Fibroblast of lung (primary cell): ENCODE measurements at regions not wholly inside any gene's neighbourhood (a gene's known extent, or its start where the extent isn't known, plus 50 kb on each side); places are given as distances from the start of the nearest gene placed in this dataset.

Experiments used
- DNase-seq, 2 donors: peaks; one replicate each; pipeline versions ENCODE4 v3.0.0 to v3.0.0-alpha.2; 2010; ENCODE audit warnings: low read depth in 2 of 2
- H2AFZ ChIP-seq: 2 replicates; pipeline ENCODE4 v1.5.1; 2012; ENCODE audit warnings: low read length, control low read depth, inconsistent platforms
- H3K27ac ChIP-seq: 2 replicates; pipeline ENCODE4 v1.5.1; 2011; ENCODE audit warnings: low read length, control low read depth; ENCODE audit not compliant: insufficient read depth
- H3K27me3 ChIP-seq: 2 replicates; pipeline ENCODE4 v1.5.1; 2011; ENCODE audit warnings: mild to moderate bottlenecking, low read length; ENCODE audit not compliant: control insufficient read depth, insufficient read depth
- H3K36me3 ChIP-seq: 2 replicates; pipeline ENCODE4 v1.5.1; 2011; ENCODE audit warnings: low read length; ENCODE audit not compliant: control insufficient read depth, insufficient read depth
- H3K4me1 ChIP-seq: 2 replicates; pipeline ENCODE4 v1.5.1; 2011; ENCODE audit warnings: low read length; ENCODE audit not compliant: control insufficient read depth, insufficient read depth; ENCODE audit errors: extremely low read depth
- H3K4me2 ChIP-seq: 2 replicates; pipeline ENCODE4 v1.5.1; 2011; ENCODE audit warnings: low read length, control low read depth; ENCODE audit not compliant: insufficient read depth; ENCODE audit errors: extremely low read depth
- H3K4me3 ChIP-seq, 4 experiments: fragments of 200-600 bp in 1 of 4; sonication (generic) in 1 of 4; replicated peaks in 1 of 4; 2 replicates each; pipeline ENCODE4 v1.5.1; 2011 to 2016; ENCODE audit warnings: low read length in 4 of 4, low read depth in 3 of 4, mild to moderate bottlenecking in 3 of 4, control low read depth in 2 of 4, inconsistent platforms in 1 of 4, mixed read lengths in 1 of 4; ENCODE audit not compliant: insufficient read depth in 1 of 4; ENCODE audit errors: control extremely low read depth in 1 of 4
- H3K79me2 ChIP-seq: 2 replicates; pipeline ENCODE4 v1.5.1; 2012; ENCODE audit warnings: mild to moderate bottlenecking, low read length, inconsistent platforms; ENCODE audit not compliant: control insufficient read depth, insufficient read depth
- H3K9ac ChIP-seq: 2 replicates; pipeline ENCODE4 v1.5.1; 2011; ENCODE audit warnings: mild to moderate bottlenecking, low read length, control low read depth; ENCODE audit not compliant: insufficient read depth
- H3K9me3 ChIP-seq: 2 replicates; pipeline ENCODE4 v1.5.1; 2012; ENCODE audit warnings: low read depth, low read length; ENCODE audit not compliant: control insufficient read depth, insufficient read depth
- H4K20me1 ChIP-seq: 2 replicates; pipeline ENCODE4 v1.5.1; 2011; ENCODE audit warnings: low read length; ENCODE audit not compliant: control insufficient read depth, insufficient read depth; ENCODE audit errors: extremely low read depth
- CTCF ChIP-seq, 2 donors: IDR thresholded peaks in 1 of 2; conservative IDR thresholded peaks in 1 of 2; 1 replicate in 1 of 2; 2 replicates in 1 of 2; pipeline ENCODE4 v1.5.1; 2011 to 2012; ENCODE audit warnings: low read length in 2 of 2, control low read depth in 1 of 2, inconsistent platforms in 1 of 2, low read depth in 1 of 2, mild to moderate bottlenecking in 1 of 2
- EZH2 ChIP-seq: IDR thresholded peaks from 2 replicates; pipeline ENCODE4 v1.5.1; 2012; ENCODE audit warnings: low read length, control low read depth, mild to moderate bottlenecking; ENCODE audit errors: missing control alignments

GRCh38 chr9:71541436-71541835, 226.9 kb downstream of the CEMIP2 start:
- H3K9ac ChIP-seq = no peak overlapping the region
- no peaks in the 10 kb centered on the region for H3K79me2 ChIP-seq

GRCh38 chr9:71524996-71525580, 243.2 kb downstream of the CEMIP2 start:
- no peak for DNase-seq
- Histone ChIP-seq H3K27me3 (no peaks in the 10 kb centered on the region), H3K27ac (no peak overlapping the region), H3K9ac (no peak overlapping the region), H3K4me2 (no peak overlapping the region), H3K36me3 (no peaks in the 10 kb centered on the region), H3K79me2 (no peaks in the 10 kb centered on the region), H3K9me3 (no peaks in the 10 kb centered on the region), H4K20me1 (no peaks in the 10 kb centered on the region), H2AFZ (no peak overlapping the region), H3K4me1 (no peaks in the 10 kb centered on the region), H3K4me3 (no peak overlapping the region)
- TF ChIP-seq CTCF (conservative IDR thresholded peaks at IDR 0.05 in 1 of 2, IDR thresholded peaks at IDR 0.05 in 1 of 2; ENCODE audit: low read depth in 1 of 2, low read length in 2 of 2) = no peak
- no peak for TF ChIP-seq EZH2

More at GRCh38 chr9:71541436-71541835, 226.9 kb downstream of the CEMIP2 start:
- no peaks in the 10 kb centered on the region for H4K20me1 ChIP-seq
- no peak for DNase-seq
- H3K9me3 ChIP-seq = no peaks in the 10 kb centered on the region
- no peak overlapping the region for H3K27ac ChIP-seq
- TF ChIP-seq EZH2 (no peak), CTCF (conservative IDR thresholded peaks at IDR 0.05 in 1 of 2, IDR thresholded peaks at IDR 0.05 in 1 of 2; ENCODE audit: low read depth in 1 of 2, low read length in 2 of 2) (no peak)
- no peak overlapping the region for H3K4me2 ChIP-seq
- no peaks in the 10 kb centered on the region for H3K27me3 ChIP-seq
- no peaks in the 10 kb centered on the region for H3K36me3 ChIP-seq
- H3K4me3 ChIP-seq = no peak overlapping the region
- H2AFZ ChIP-seq = no peak overlapping the region
- H3K4me1 ChIP-seq = no peaks in the 10 kb centered on the region

- Histone ChIP-seq H3K36me3 (no peaks in the 10 kb centered on the region), H2AFZ (no peak overlapping the region), H3K79me2 (no peaks in the 10 kb centered on the region), H3K4me3 (no peak overlapping the region), H3K9me3 (no peaks in the 10 kb centered on the region), H4K20me1 (no peaks in the 10 kb centered on the region), H3K27ac (no peak overlapping the region), H3K4me1 (no peaks in the 10 kb centered on the region), H3K4me2 (no peak overlapping the region), H3K27me3 (no peaks in the 10 kb centered on the region), H3K9ac (no peak overlapping the region)
- DNase-seq = no peak
- TF ChIP-seq EZH2 (no peak), CTCF (conservative IDR thresholded peaks at IDR 0.05 in 1 of 2, IDR thresholded peaks at IDR 0.05 in 1 of 2; ENCODE audit: low read depth in 1 of 2, low read length in 2 of 2) (no peak)
Measured at GRCh38 chr9:71524516-71524915, 243.8 kb downstream of the CEMIP2 start.
